ENCODE measurements at regions not wholly inside any gene's neighbourhood (a gene's known extent, or its start where the extent isn't known, plus 50 kb on each side); places are given as distances from the start of the nearest gene placed in this dataset.

- DNase-seq = no peak
- no peaks in the 10 kb centered on the region for H3K36me3 ChIP-seq (ENCODE audit: control insufficient read depth, insufficient read depth, low read length)
- H3K27ac ChIP-seq (ENCODE audit: insufficient read depth, low read length, poor library complexity, severe bottlenecking) = no peak overlapping the region
- no peaks in the 10 kb centered on the region for H3K27me3 ChIP-seq (replicated peaks; ENCODE audit: control insufficient read depth, insufficient read depth, low read length, poor library complexity, severe bottlenecking)
- no peaks in the 10 kb centered on the region for H3K4me1 ChIP-seq (ENCODE audit: control insufficient read depth, insufficient read depth, low read length, poor library complexity, severe bottlenecking)
- no peaks in the 10 kb centered on the region for H3K9me3 ChIP-seq (ENCODE audit: control insufficient read depth, low read length)
- H3K4me3 ChIP-seq (ENCODE audit: insufficient read depth, low read depth, low read length, poor library complexity, severe bottlenecking) = no peak overlapping the region
Observed at GRCh38 chr3:72475258-72476138, 372.7 kb downstream of the SHQ1 start.

GRCh38 chr3:72474775-72475174 lies 373.5 kb downstream of the SHQ1 start:
- Histone ChIP-seq H3K4me3 (ENCODE audit: insufficient read depth, low read depth, low read length, poor library complexity, severe bottlenecking) (no peak overlapping the region), H3K4me1 (ENCODE audit: control insufficient read depth, insufficient read depth, low read length, poor library complexity, severe bottlenecking) (no peaks in the 10 kb centered on the region), H3K27ac (ENCODE audit: insufficient read depth, low read length, poor library complexity, severe bottlenecking) (no peak overlapping the region), H3K27me3 (replicated peaks; ENCODE audit: control insufficient read depth, insufficient read depth, low read length, poor library complexity, severe bottlenecking) (no peaks in the 10 kb centered on the region), H3K9me3 (ENCODE audit: control insufficient read depth, low read length) (no peaks in the 10 kb centered on the region), H3K36me3 (ENCODE audit: control insufficient read depth, insufficient read depth, low read length) (no peaks in the 10 kb centered on the region)
- no peak for DNase-seq

GRCh38 chr3:72473156-72473555 lies 375.1 kb downstream of the SHQ1 start:
- no peak overlapping the region for H3K4me3 ChIP-seq (ENCODE audit: insufficient read depth, low read depth, low read length, poor library complexity, severe bottlenecking)
- DNase-seq = no peak
- H3K4me1 ChIP-seq (ENCODE audit: control insufficient read depth, insufficient read depth, low read length, poor library complexity, severe bottlenecking) = no peaks in the 10 kb centered on the region
- H3K36me3 ChIP-seq (ENCODE audit: control insufficient read depth, insufficient read depth, low read length) = no peaks in the 10 kb centered on the region
- H3K27ac ChIP-seq (ENCODE audit: insufficient read depth, low read length, poor library complexity, severe bottlenecking) = no peak overlapping the region
- H3K9me3 ChIP-seq (ENCODE audit: control insufficient read depth, low read length) = no peaks in the 10 kb centered on the region
- no peaks in the 10 kb centered on the region for H3K27me3 ChIP-seq (replicated peaks; ENCODE audit: control insufficient read depth, insufficient read depth, low read length, poor library complexity, severe bottlenecking)

- Histone ChIP-seq H3K27ac (ENCODE audit: insufficient read depth, low read length, poor library complexity, severe bottlenecking) (no peak overlapping the region), H3K36me3 (ENCODE audit: control insufficient read depth, insufficient read depth, low read length) (no peaks in the 10 kb centered on the region), H3K4me3 (ENCODE audit: insufficient read depth, low read depth, low read length, poor library complexity, severe bottlenecking) (no peak overlapping the region), H3K4me1 (ENCODE audit: control insufficient read depth, insufficient read depth, low read length, poor library complexity, severe bottlenecking) (no peaks in the 10 kb centered on the region), H3K27me3 (replicated peaks; ENCODE audit: control insufficient read depth, insufficient read depth, low read length, poor library complexity, severe bottlenecking) (no peaks in the 10 kb centered on the region), H3K9me3 (ENCODE audit: control insufficient read depth, low read length) (no peaks in the 10 kb centered on the region)
- DNase-seq = no peak
Observed at GRCh38 chr3:72470904-72471417, 377.3 kb downstream of the SHQ1 start.

DNA sequence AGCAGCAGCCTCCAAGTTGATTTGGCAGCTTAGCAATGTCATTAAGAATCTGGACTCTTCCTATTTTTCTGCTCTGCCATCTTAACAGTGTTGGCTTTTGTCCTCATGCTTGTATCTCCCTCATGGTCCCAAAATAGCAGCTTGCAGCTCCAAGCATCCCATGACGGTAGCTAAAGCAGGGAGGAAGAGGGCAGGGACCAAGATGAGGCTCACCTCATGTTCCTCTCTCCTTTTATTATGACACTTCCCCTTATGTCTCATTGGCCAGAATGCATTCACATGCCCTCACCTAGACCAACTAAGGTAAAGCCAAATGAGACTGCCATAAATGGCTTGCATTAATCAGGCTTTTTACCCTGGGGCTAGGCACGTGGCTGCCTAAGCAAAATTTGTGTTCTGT lies 382.4 kb downstream of the SHQ1 start:
- no peaks in the 10 kb centered on the region for H3K36me3 ChIP-seq (ENCODE audit: control insufficient read depth, insufficient read depth, low read length)
- no peaks in the 10 kb centered on the region for H3K27me3 ChIP-seq (replicated peaks; ENCODE audit: control insufficient read depth, insufficient read depth, low read length, poor library complexity, severe bottlenecking)
- no peak overlapping the region for H3K27ac ChIP-seq (ENCODE audit: insufficient read depth, low read length, poor library complexity, severe bottlenecking)
- no peaks in the 10 kb centered on the region for H3K9me3 ChIP-seq (ENCODE audit: control insufficient read depth, low read length)
- H3K4me1 ChIP-seq (ENCODE audit: control insufficient read depth, insufficient read depth, low read length, poor library complexity, severe bottlenecking) = no peaks in the 10 kb centered on the region
- H3K4me3 ChIP-seq (ENCODE audit: insufficient read depth, low read depth, low read length, poor library complexity, severe bottlenecking) = no peak overlapping the region
- DNase-seq = no peak

- Histone ChIP-seq H3K4me3 (ENCODE audit: insufficient read depth, low read depth, low read length, poor library complexity, severe bottlenecking) (no peak overlapping the region), H3K4me1 (ENCODE audit: control insufficient read depth, insufficient read depth, low read length, poor library complexity, severe bottlenecking) (no peaks in the 10 kb centered on the region), H3K27me3 (replicated peaks; ENCODE audit: control insufficient read depth, insufficient read depth, low read length, poor library complexity, severe bottlenecking) (no peaks in the 10 kb centered on the region), H3K9me3 (ENCODE audit: control insufficient read depth, low read length) (no peaks in the 10 kb centered on the region), H3K27ac (ENCODE audit: insufficient read depth, low read length, poor library complexity, severe bottlenecking) (no peak overlapping the region), H3K36me3 (ENCODE audit: control insufficient read depth, insufficient read depth, low read length) (no peaks in the 10 kb centered on the region)
- DNase-seq = no peak
Observed at GRCh38 chr3:72463083-72463482, 385.2 kb downstream of the SHQ1 start.

GRCh38 chr3:72462595-72463011 lies 385.6 kb downstream of the SHQ1 start:
- Histone ChIP-seq H3K36me3 (ENCODE audit: control insufficient read depth, insufficient read depth, low read length) (no peaks in the 10 kb centered on the region), H3K4me3 (ENCODE audit: insufficient read depth, low read depth, low read length, poor library complexity, severe bottlenecking) (no peak overlapping the region), H3K27me3 (replicated peaks; ENCODE audit: control insufficient read depth, insufficient read depth, low read length, poor library complexity, severe bottlenecking) (no peaks in the 10 kb centered on the region), H3K27ac (ENCODE audit: insufficient read depth, low read length, poor library complexity, severe bottlenecking) (no peak overlapping the region), H3K4me1 (ENCODE audit: control insufficient read depth, insufficient read depth, low read length, poor library complexity, severe bottlenecking) (no peaks in the 10 kb centered on the region), H3K9me3 (ENCODE audit: control insufficient read depth, low read length) (no peaks in the 10 kb centered on the region)
- DNase-seq = no peak

DNA sequence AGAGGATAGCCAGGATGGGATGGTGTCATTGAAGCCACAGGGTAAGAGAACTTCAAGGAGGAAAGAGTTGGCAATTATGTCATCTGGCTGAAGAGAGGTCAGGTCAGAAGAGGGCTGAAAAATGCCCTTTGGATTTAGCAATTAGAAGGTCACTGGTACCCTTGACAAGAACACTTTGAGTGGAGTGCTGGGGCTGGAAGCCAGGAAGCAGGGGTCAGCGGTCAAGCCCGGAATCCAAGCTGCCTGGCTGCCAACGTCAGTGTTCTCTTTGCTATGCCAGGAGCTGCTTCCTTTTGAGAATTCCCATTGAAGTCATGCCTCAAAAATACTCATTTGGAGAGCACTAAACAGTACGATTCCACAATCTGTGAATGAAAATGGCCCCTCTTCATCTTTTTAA lies 386.5 kb downstream of the SHQ1 start:
- Histone ChIP-seq H3K27me3 (replicated peaks; ENCODE audit: control insufficient read depth, insufficient read depth, low read length, poor library complexity, severe bottlenecking) (no peaks in the 10 kb centered on the region), H3K36me3 (ENCODE audit: control insufficient read depth, insufficient read depth, low read length) (no peaks in the 10 kb centered on the region), H3K4me3 (ENCODE audit: insufficient read depth, low read depth, low read length, poor library complexity, severe bottlenecking) (no peak overlapping the region), H3K4me1 (ENCODE audit: control insufficient read depth, insufficient read depth, low read length, poor library complexity, severe bottlenecking) (no peaks in the 10 kb centered on the region), H3K9me3 (ENCODE audit: control insufficient read depth, low read length) (no peaks in the 10 kb centered on the region), H3K27ac (ENCODE audit: insufficient read depth, low read length, poor library complexity, severe bottlenecking) (no peak overlapping the region)
- no peak for DNase-seq

- Histone ChIP-seq H3K4me3 (ENCODE audit: insufficient read depth, low read depth, low read length, poor library complexity, severe bottlenecking) (no peak overlapping the region), H3K27ac (ENCODE audit: insufficient read depth, low read length, poor library complexity, severe bottlenecking) (no peak overlapping the region), H3K9me3 (ENCODE audit: control insufficient read depth, low read length) (no peaks in the 10 kb centered on the region), H3K36me3 (ENCODE audit: control insufficient read depth, insufficient read depth, low read length) (no peaks in the 10 kb centered on the region), H3K4me1 (ENCODE audit: control insufficient read depth, insufficient read depth, low read length, poor library complexity, severe bottlenecking) (no peaks in the 10 kb centered on the region), H3K27me3 (replicated peaks; ENCODE audit: control insufficient read depth, insufficient read depth, low read length, poor library complexity, severe bottlenecking) (no peaks in the 10 kb centered on the region)
- DNase-seq = no peak
Observed at GRCh38 chr3:72460205-72461174, 387.8 kb downstream of the SHQ1 start.

- no peaks in the 10 kb centered on the region for H3K27me3 ChIP-seq (replicated peaks; ENCODE audit: control insufficient read depth, insufficient read depth, low read length, poor library complexity, severe bottlenecking)
- no peaks in the 10 kb centered on the region for H3K4me1 ChIP-seq (ENCODE audit: control insufficient read depth, insufficient read depth, low read length, poor library complexity, severe bottlenecking)
- no peak overlapping the region for H3K27ac ChIP-seq (ENCODE audit: insufficient read depth, low read length, poor library complexity, severe bottlenecking)
- H3K4me3 ChIP-seq (ENCODE audit: insufficient read depth, low read depth, low read length, poor library complexity, severe bottlenecking) = no peak overlapping the region
- H3K36me3 ChIP-seq (ENCODE audit: control insufficient read depth, insufficient read depth, low read length) = no peaks in the 10 kb centered on the region
- no peak for DNase-seq
- no peaks in the 10 kb centered on the region for H3K9me3 ChIP-seq (ENCODE audit: control insufficient read depth, low read length)
Observed at GRCh38 chr3:72459588-72459987, 388.7 kb downstream of the SHQ1 start.
